HepG2 (cell line): ENCODE measurements at regions not wholly inside any gene's neighbourhood (a gene's known extent, or its start where the extent isn't known, plus 50 kb on each side); places are given as distances from the start of the nearest gene placed in this dataset.

Source experiments
- CTCF ChIP-seq: sonication (generic); formaldehyde crosslinking; IDR thresholded peaks from 2 replicates; pipeline ENCODE4 v1.5.0; 2020; ENCODE audit warnings: mild to moderate bottlenecking, missing genetic modification reagents, moderate library complexity
- FOSL1 ChIP-seq: sonication (generic); formaldehyde crosslinking; IDR thresholded peaks from 2 replicates; pipeline ENCODE4 v1.9.0; 2021; ENCODE audit warnings: missing genetic modification reagents, borderline replicate concordance
- HNF4A ChIP-seq: sonication (generic); formaldehyde crosslinking; IDR thresholded peaks from 2 replicates; pipeline ENCODE4 v1.4.0; 2020; ENCODE audit warnings: missing genetic modification reagents
- POLR2A ChIP-seq, 2 experiments: IDR thresholded peaks; 2 replicates each; pipeline ENCODE4 v1.6.1; 2011; ENCODE audit warnings: low read depth in 2 of 2, low read length in 2 of 2, mild to moderate bottlenecking in 1 of 2, moderate library complexity in 1 of 2; ENCODE audit not compliant: insufficient read depth in 1 of 2
- SETDB1 ChIP-seq: sonication (generic); formaldehyde crosslinking; IDR thresholded peaks from 2 replicates; pipeline ENCODE4 v1.5.1; 2020; ENCODE audit warnings: missing genetic modification reagents, mild to moderate bottlenecking, borderline replicate concordance
- USF2 ChIP-seq, 2 experiments: sonication (generic) in 1 of 2; formaldehyde crosslinking in 1 of 2; IDR thresholded peaks; 2 replicates each; pipeline versions ENCODE4 v1.5.1 to v1.6.1; 2011 to 2020; ENCODE audit warnings: borderline replicate concordance in 1 of 2, low read depth in 1 of 2, low read length in 1 of 2, mild to moderate bottlenecking in 1 of 2, missing genetic modification reagents in 1 of 2, moderate library complexity in 1 of 2
- ZBTB49 ChIP-seq: sonication (generic); formaldehyde crosslinking; IDR thresholded peaks from 2 replicates; pipeline ENCODE4 v1.4.0; 2020; ENCODE audit warnings: missing genetic modification reagents, borderline replicate concordance
- ZBTB8A ChIP-seq: sonication (generic); formaldehyde crosslinking; IDR thresholded peaks from 2 replicates; pipeline ENCODE4 v1.4.0; 2020; ENCODE audit warnings: mild to moderate bottlenecking, low read depth, missing genetic modification reagents, borderline replicate concordance
- ZNF18 ChIP-seq: sonication (generic); formaldehyde crosslinking; IDR thresholded peaks from 2 replicates; pipeline ENCODE4 v1.8.0; 2022; ENCODE audit warnings: mild to moderate bottlenecking, missing genetic modification reagents; ENCODE audit not compliant: insufficient replicate concordance
- ZSCAN30 ChIP-seq: sonication (generic); formaldehyde crosslinking; IDR thresholded peaks from 2 replicates; pipeline ENCODE4 v1.5.0; 2020; ENCODE audit warnings: mild to moderate bottlenecking, missing genetic modification reagents

GRCh38 chr6:92879526-92879925, 539.8 kb downstream of the EPHA7 start:
- TF ChIP-seq ZBTB8A (CRISPR knock-in tag) (no peak), USF2 (IDR thresholded peaks at IDR 0.05; ENCODE audit: low read depth, low read length) (no peak), USF2 (CRISPR knock-in tag; IDR thresholded peaks at IDR 0.05; ENCODE audit: borderline replicate concordance) (no peak), CTCF (CRISPR knock-in tag) (no peak), SETDB1 (CRISPR knock-in tag) (no peak), POLR2A (IDR thresholded peaks at IDR 0.05; ENCODE audit: insufficient read depth in 1 of 2, low read depth in 2 of 2, low read length in 2 of 2) (no peak), ZSCAN30 (no peak), ZBTB49 (CRISPR knock-in tag) (no peak), ZNF18 (CRISPR knock-in tag) (no peak), FOSL1 (CRISPR knock-in tag) (no peak), HNF4A (no peak)
